ENCODE measurements at regions not wholly inside any gene's neighbourhood (a gene's known extent, or its start where the extent isn't known, plus 50 kb on each side); places are given as distances from the start of the nearest gene placed in this dataset.

DNA sequence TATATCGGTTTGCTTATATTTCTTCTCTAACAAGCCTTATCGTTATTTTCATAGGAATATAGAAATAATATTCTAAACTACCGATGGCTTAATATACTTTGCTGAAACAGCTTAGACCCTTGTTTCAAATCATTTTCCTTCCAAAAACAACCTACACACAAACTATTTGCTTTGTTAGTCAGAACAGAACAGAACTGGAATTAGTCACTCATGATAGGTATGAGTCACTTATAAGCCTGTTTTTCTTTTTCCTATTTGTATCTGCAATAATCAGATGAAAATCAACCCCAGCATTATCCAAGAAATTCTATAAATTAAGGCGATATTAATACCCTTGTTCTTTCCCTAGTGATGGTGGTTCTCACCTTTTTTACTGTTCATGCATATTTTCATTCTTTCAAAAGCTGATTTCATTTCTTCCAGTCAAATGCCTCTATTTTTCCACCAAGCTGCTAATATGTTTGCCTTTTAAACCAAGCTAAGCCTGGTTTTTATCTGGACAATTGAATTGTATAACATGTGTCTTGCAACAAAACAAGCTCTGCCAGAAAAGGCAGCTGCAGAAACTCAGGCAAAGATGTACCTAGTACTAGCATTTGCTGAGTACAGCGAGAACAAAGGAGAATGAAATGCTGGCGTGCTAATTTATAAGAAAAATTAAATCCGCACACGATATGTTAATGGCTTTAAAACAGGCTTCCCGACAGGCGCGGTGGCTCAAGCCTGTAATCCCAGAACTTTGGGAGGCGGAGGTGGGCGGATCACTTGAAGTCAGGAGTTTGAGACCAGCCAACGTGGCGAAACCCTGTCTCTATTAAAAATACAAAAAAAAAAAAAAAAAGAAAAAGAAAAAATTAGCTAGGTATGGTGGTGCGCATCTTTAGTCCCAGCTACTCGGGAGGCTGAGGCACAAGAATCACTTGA, 1418.2 kb downstream of the AACS start:
- POLR2A ChIA-PET (ENCODE audit: partially characterized antibody) = no interaction called here
- no peaks in the 10 kb centered on the region for H3K36me3 ChIP-seq (ENCODE audit: control insufficient read depth in 2 of 4, insufficient read depth in 4 of 4, low read length in 3 of 4)
- 96% methylated on average over 17 of the region's 17 CpGs; no CpG with 5 or more reads in 1 of the 2 experiments for WGBS, 2 experiments (ENCODE audit: extremely low coverage in 1 of 2, insufficient coverage in 1 of 2, insufficient read length in 1 of 2, insufficient replicate concordance in 2 of 2, low coverage in 1 of 2, low lambda C conversion rate in 2 of 2, missing lambda C conversion rate in 1 of 2)
- H4K8ac ChIP-seq (ENCODE audit: extremely low read depth, insufficient read depth, low read length) = no peak overlapping the region
- no peak overlapping the region for H2BK15ac ChIP-seq (ENCODE audit: low read length)
- H3K79me2 ChIP-seq (ENCODE audit: control insufficient read depth in 1 of 2, insufficient read depth in 2 of 2, low read length in 2 of 2) = no peaks in the 10 kb centered on the region
- peaks cover 0 to 15% (median 12%) of the 10 kb centered on the region in 4 experiments; a peak in 5 of 7 replicates for H3K4me1 ChIP-seq (replicated peaks in 1 of 4; ENCODE audit: control insufficient read depth in 3 of 4, insufficient read depth in 4 of 4, low read length in 3 of 4)
- FAIRE-seq (no peak), DNase-seq (ENCODE audit: low read depth in 1 of 2, low spot score in 2 of 2) (no peak)
- H2BK5ac ChIP-seq (ENCODE audit: low read depth, low read length) = no peak overlapping the region
- no peak overlapping the region for H3K14ac ChIP-seq (ENCODE audit: insufficient read length)
- no peak overlapping the region for H4K5ac ChIP-seq (ENCODE audit: insufficient read length, low read depth, low read length)
- H3K56ac ChIP-seq (replicated peaks; ENCODE audit: insufficient read length, low read depth, low read length) = no peak overlapping the region
- no peak overlapping the region for H3K9ac ChIP-seq (replicated peaks in 1 of 4; ENCODE audit: extremely low read depth in 1 of 4, low read depth in 3 of 4, low read length in 3 of 4)
- H2BK20ac ChIP-seq (ENCODE audit: low read length) = no peak overlapping the region
- no peak overlapping the region for H3K4me2 ChIP-seq (ENCODE audit: insufficient read depth in 1 of 2, low read depth in 2 of 2, low read length in 2 of 2)
- no peak overlapping the region for H4K91ac ChIP-seq (replicated peaks; ENCODE audit: insufficient read length, low read length)
- no peaks in the 10 kb centered on the region for H3K79me1 ChIP-seq (ENCODE audit: low read depth, low read length)
- H3K27me3 ChIP-seq (replicated peaks in 1 of 4; ENCODE audit: control insufficient read depth in 3 of 4, extremely low read depth in 1 of 4, insufficient read depth in 3 of 4, low read length in 3 of 4) = no peaks in the 10 kb centered on the region
- no peaks in the 10 kb centered on the region for H3K23me2 ChIP-seq (ENCODE audit: low read depth, low read length)
- no peak overlapping the region for H2BK120ac ChIP-seq (replicated peaks; ENCODE audit: low read depth, low read length)
- H3K23ac ChIP-seq (ENCODE audit: insufficient read length) = no peak overlapping the region
- no peak overlapping the region for H2AFZ ChIP-seq (ENCODE audit: low read length)
- no peak overlapping the region for H2AK5ac ChIP-seq (ENCODE audit: low read depth, low read length)
- CTCF ChIA-PET (ENCODE audit: partially characterized antibody) = no interaction called here
- no peak overlapping the region for H3K4ac ChIP-seq (replicated peaks; ENCODE audit: insufficient read length, low read depth, low read length)
- no peaks in the 10 kb centered on the region for H4K20me1 ChIP-seq (replicated peaks in 1 of 2; ENCODE audit: control insufficient read depth in 1 of 2, insufficient read depth in 2 of 2, low read length in 2 of 2)
- no peak overlapping the region for H3K18ac ChIP-seq (ENCODE audit: extremely low read depth, low read length)
- TF ChIP-seq KDM1A (IDR thresholded peaks at IDR 0.05; ENCODE audit: borderline replicate concordance, low read length) (no peak), SAP30 (IDR thresholded peaks at IDR 0.05; ENCODE audit: insufficient read depth, insufficient replicate concordance, low read length) (no peak), EP300 (IDR thresholded peaks at IDR 0.05; ENCODE audit: borderline replicate concordance in 1 of 2, low read depth in 2 of 2, low read length in 2 of 2) (no peak), RBBP5 (IDR thresholded peaks at IDR 0.05; ENCODE audit: borderline replicate concordance, low read depth, low read length) (no peak), FOSL1 (IDR thresholded peaks at IDR 0.05; ENCODE audit: insufficient read depth, low read depth, low read length) (no peak), HDAC6 (IDR thresholded peaks at IDR 0.05; ENCODE audit: low read depth, low read length) (no peak)
- H3K9me3 ChIP-seq (ENCODE audit: insufficient read depth in 2 of 2, low read depth in 1 of 2, low read length in 1 of 2) = no peaks in the 10 kb centered on the region; a peak in 2 of 4 replicates
- no peak overlapping the region for H2BK12ac ChIP-seq (ENCODE audit: low read depth, low read length)
- H3K4me3 ChIP-seq (ENCODE audit: extremely low read depth in 1 of 4, insufficient read depth in 2 of 4, low read depth in 3 of 4, low read length in 4 of 4) = no peak overlapping the region
- H3K27ac ChIP-seq (ENCODE audit: low read depth, low read length) = no peak overlapping the region
